H1 (cell line): ENCODE measurements at regions not wholly inside any gene's neighbourhood (a gene's known extent, or its start where the extent isn't known, plus 50 kb on each side); places are given as distances from the start of the nearest gene placed in this dataset.

Experiments used
- BACH1 ChIP-seq: IDR thresholded peaks from 2 replicates; pipeline ENCODE4 v1.6.1; 2012; ENCODE audit warnings: low read length, improper control_type of control experiment
- CTBP2 ChIP-seq: IDR thresholded peaks from 2 replicates; pipeline ENCODE4 v1.7.0; 2011; ENCODE audit warnings: borderline replicate concordance, mild to moderate bottlenecking, moderate library complexity, mixed read lengths, low read length; ENCODE audit not compliant: insufficient read depth, insufficient read length
- RFX5 ChIP-seq: IDR thresholded peaks from 2 replicates; pipeline ENCODE4 v1.6.1; 2011; ENCODE audit warnings: low read depth, low read length, improper control_type of control experiment, borderline replicate concordance
- TF ChIP-seq, protein P1 (sequence below): IDR thresholded peaks from 2 replicates; pipeline ENCODE4 v1.6.1; 2011; ENCODE audit warnings: low read depth, mild to moderate bottlenecking, low read length; ENCODE audit not compliant: insufficient read depth

DNA sequence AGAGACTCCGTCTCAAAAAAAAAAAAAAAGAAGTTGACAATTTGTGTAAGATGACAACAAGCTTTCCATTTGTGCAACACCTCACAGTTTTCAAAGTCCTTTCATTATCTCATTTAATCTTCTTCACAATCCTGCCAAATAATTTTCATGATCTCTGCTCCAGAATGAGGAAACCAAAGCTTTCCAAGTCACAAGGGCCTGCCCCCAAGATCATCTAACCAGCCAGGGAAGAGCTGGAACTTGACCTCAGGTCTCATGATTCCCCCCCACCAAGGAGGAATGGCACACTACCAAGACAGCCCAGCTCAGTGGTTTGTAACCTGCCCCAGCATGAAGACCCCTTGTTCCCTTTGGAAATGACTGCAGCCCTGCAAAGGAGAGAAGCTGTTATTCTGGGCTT is 74.0 kb upstream of the PIM1 start (continued):
- TF ChIP-seq CTBP2 (no peak), RFX5 (no peak), BACH1 (no peak)
- TF ChIP-seq, protein P1, sequence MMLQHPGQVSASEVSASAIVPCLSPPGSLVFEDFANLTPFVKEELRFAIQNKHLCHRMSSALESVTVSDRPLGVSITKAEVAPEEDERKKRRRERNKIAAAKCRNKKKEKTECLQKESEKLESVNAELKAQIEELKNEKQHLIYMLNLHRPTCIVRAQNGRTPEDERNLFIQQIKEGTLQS: no peak
